ENCODE measurements at regions not wholly inside any gene's neighbourhood (a gene's known extent, or its start where the extent isn't known, plus 50 kb on each side); places are given as distances from the start of the nearest gene placed in this dataset.

DNA sequence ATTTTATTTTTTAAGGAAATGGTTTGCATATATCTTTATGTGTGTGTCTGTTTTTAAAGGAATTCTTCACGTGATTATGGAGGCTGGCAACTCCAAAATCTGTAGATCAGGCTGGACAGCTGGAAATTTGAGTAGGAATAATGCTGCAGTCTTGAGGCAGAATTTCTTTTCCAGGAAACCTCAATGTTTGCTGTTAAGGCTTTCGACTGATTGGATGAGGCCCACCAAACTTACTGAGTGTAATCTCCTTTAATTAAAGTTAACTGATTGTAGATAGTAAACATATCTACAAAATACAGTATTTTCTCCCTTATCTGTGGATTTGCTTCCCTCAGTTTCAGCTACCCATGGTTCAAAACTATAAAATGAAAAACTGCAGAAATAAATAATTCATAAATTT is 883.1 kb downstream of the TTLL7 start:
- TF ChIP-seq, protein P1, sequence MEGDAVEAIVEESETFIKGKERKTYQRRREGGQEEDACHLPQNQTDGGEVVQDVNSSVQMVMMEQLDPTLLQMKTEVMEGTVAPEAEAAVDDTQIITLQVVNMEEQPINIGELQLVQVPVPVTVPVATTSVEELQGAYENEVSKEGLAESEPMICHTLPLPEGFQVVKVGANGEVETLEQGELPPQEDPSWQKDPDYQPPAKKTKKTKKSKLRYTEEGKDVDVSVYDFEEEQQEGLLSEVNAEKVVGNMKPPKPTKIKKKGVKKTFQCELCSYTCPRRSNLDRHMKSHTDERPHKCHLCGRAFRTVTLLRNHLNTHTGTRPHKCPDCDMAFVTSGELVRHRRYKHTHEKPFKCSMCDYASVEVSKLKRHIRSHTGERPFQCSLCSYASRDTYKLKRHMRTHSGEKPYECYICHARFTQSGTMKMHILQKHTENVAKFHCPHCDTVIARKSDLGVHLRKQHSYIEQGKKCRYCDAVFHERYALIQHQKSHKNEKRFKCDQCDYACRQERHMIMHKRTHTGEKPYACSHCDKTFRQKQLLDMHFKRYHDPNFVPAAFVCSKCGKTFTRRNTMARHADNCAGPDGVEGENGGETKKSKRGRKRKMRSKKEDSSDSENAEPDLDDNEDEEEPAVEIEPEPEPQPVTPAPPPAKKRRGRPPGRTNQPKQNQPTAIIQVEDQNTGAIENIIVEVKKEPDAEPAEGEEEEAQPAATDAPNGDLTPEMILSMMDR (IDR thresholded peaks at IDR 0.05; ENCODE audit: low read depth, low read length): no peak
- DNase-seq (ENCODE audit: extremely low read depth, low read depth): no peak

DNA sequence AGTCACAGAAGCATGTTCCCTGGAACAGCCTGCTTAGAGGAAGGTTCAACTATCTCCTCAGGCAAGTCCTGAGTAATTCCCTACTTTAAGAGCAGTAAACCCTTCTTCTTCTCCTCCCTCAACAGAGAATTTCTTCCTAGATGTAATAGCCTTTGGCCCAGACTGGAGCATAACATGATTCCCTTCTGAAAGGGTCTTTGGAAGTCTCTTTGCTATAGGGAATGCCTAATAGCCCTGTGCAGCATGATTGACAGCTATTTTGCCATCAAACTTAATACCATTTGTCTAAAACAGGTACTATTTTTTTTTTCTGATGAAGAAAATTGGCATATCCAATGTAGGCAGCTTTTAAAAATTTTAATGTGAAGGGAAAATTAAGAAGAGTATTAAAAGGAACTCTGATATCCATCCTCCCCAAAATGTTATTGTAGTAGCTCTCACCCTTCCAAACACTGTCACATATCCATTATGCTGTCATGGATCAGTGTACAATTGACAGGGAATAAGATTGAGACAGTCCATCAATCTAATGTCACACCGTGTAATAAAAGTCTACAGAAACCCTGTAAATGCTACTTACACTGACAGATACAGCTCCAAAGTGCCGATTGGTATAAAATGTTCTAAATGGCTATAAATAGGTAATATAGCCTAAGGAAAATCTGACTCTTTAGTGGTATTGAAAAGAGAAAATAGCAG is 884.6 kb downstream of the TTLL7 start:
- TF ChIP-seq, protein P1 (IDR thresholded peaks at IDR 0.05; ENCODE audit: low read depth, low read length): no peak
- DNase-seq (ENCODE audit: extremely low read depth, low read depth): no peak

DNA sequence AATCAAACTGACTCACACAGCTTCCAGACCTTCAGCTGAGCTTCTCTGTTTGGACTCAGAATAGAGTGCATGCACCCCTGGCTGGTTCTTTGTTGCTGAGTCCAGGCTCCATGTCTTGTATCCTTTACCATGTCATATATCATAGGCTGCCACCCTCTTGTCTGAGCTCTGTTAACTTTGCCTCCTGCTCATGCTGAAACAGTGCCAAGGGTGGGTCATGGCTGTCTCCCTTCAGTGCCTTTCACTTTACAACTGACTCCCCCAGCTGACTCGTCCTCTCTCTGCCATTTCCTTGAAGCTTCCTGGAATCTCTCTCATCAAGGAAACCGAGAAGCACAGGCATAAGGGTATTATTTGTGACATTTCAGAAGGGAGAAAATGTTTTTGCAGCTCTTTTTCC is 885.3 kb downstream of the TTLL7 start:
- TF ChIP-seq, protein P1 (IDR thresholded peaks at IDR 0.05; ENCODE audit: low read depth, low read length): no peak
- no peak for DNase-seq (ENCODE audit: extremely low read depth, low read depth)

DNA sequence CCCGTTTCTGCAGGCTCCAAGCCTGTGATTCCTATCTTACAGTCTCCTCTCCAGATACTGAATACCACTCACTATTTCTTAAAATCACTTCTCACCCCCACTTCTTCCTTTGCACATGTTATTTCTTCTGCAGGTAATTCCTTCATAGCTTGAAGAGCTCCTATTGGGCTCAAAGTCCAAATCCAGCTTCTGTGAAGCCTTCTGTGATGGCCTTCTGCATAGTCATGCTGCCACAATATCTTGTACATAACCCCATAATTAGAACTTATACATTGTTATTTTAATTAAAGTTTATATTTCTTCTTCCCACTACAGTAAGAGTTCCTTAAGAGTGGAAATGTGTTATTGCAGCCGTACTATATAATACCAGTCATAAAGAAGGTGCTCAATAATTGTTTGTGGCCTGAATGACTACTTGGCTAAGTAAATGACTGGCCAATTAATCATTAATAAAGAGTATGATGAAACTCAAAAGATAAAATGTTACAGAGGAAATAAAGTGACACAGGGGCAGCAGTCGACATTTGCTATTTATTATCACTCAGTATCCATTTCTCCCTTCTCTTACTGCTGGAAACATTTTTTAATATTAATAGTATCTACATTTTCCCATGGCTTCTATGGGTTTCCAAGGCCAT is 886.6 kb downstream of the TTLL7 start:
- no peak for DNase-seq (ENCODE audit: extremely low read depth, low read depth)
- TF ChIP-seq, protein P1 (IDR thresholded peaks at IDR 0.05; ENCODE audit: low read depth, low read length): no peak

DNA sequence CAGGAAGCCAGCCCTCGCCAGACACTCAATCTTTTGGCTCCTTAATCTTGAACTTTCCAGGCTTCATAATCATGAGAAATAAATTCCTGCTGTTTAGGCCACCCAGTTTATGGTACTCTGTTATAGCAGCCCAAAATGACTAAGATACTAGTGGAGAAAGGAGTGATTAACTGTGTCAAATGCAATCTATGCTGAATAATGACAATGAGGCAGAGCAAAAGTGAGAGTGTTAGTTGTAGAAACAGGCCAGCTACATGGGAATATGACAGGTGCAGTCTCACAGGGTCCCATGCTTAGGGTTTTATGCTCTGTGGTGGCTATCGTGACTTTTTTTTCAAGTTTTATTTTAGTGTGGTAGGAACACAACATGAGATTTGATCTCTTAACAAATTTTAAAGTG is 888.8 kb downstream of the TTLL7 start:
- DNase-seq (ENCODE audit: extremely low read depth, low read depth): no peak

DNA sequence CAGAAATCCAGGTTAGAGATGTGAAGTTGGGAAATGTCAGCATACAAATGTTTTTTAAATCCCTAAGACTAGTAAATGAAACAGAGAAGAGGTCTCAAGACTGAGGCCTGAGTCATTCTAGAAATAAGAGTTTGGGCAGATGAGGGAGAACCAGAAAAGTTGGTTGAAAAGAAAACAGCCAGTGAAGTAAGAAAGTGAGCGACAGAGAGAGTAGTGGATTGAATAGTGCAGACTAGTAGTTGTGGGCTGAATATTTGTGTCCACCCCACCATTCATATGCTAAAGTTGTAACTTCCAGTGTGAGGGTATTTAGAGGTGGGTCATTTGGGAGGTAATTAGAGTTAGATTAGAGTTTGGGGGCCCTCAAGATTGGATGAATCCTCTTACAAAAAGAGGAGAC is 889.2 kb downstream of the TTLL7 start:
- TF ChIP-seq, protein P1 (IDR thresholded peaks at IDR 0.05; ENCODE audit: low read depth, low read length): no peak

More for the DNA sequence above, 888.8 kb downstream of the TTLL7 start:
- TF ChIP-seq, protein P1 (IDR thresholded peaks at IDR 0.05; ENCODE audit: low read depth, low read length): no peak

DNA sequence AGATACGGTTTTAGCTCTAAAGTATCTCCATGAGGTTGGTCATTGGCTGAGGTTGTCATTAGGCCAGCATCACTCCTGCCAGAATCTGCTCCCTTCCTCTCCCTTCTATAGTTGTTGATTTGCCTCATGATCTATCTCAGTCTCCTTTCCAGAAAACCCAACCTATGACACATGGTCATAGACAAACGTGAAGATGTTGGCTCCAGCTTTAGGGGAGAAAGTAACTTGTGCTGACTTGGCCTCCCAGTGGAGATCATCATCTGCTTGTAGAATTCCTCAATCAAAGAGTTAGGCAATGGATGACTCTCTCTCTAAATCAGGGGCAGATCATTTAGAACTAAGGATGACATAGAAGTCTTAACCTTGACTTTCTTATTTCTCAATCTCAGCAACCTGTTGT is 894.4 kb downstream of the TTLL7 start:
- TF ChIP-seq, protein P1 (IDR thresholded peaks at IDR 0.05; ENCODE audit: low read depth, low read length): no peak
- DNase-seq (ENCODE audit: extremely low read depth, low read depth): no peak

More for the DNA sequence above, 889.2 kb downstream of the TTLL7 start:
- no peak for DNase-seq (ENCODE audit: extremely low read depth, low read depth)

Measured in AG09319 (cell line).